22Rv1 (cell line): ENCODE measurements at regions not wholly inside any gene's neighbourhood (a gene's known extent, or its start where the extent isn't known, plus 50 kb on each side); places are given as distances from the start of the nearest gene placed in this dataset.

ENCODE experiments used
- ZFX ChIP-seq: fragments of 450-650 bp; IDR thresholded peaks from 2 replicates; pipeline ENCODE4 v1.6.1; 2017; ENCODE audit warnings: antibody characterized with exemption, borderline replicate concordance
- TF ChIP-seq, protein P1 (sequence below): fragments of 450-650 bp; IDR thresholded peaks from 2 replicates; pipeline ENCODE4 v1.5.1; 2017; ENCODE audit warnings: mild to moderate bottlenecking

DNA sequence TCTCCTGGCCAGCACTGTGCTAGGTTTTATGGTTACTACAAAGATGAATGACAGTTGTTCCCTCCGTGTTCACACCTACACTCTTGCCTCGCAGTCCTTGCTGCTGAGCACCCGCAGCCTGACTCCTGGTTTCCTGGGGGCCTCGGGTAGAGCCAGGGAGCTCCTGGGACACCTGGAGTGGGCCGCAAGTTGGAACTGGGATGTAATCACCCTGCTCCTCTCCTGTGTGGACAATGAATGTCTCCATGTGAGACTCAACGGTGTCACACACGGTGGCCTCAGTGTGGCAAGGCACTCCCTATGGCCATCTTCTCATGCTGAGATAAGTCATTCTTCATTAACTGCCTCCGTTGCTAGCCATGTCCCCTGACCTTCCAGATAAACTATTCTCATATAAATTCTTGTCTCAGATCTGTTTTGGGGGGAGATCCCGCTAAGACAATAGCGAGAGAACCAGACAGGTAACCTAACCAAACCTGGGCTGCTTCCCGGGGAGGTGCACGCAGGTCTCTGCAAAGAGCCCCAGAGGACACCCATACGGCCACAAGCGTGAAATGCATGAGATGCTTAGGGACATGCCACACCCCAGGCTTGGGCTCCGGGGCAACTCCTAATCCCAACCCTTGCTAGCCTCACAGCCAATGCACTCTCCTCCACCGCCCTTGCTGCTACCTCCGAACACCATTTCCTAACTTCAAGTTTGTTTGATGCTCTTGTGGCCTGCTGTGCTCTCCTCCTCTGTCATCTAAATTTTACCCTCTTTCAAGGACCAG, 87.2 kb upstream of the IRS2 start:
- TF ChIP-seq, protein P1, sequence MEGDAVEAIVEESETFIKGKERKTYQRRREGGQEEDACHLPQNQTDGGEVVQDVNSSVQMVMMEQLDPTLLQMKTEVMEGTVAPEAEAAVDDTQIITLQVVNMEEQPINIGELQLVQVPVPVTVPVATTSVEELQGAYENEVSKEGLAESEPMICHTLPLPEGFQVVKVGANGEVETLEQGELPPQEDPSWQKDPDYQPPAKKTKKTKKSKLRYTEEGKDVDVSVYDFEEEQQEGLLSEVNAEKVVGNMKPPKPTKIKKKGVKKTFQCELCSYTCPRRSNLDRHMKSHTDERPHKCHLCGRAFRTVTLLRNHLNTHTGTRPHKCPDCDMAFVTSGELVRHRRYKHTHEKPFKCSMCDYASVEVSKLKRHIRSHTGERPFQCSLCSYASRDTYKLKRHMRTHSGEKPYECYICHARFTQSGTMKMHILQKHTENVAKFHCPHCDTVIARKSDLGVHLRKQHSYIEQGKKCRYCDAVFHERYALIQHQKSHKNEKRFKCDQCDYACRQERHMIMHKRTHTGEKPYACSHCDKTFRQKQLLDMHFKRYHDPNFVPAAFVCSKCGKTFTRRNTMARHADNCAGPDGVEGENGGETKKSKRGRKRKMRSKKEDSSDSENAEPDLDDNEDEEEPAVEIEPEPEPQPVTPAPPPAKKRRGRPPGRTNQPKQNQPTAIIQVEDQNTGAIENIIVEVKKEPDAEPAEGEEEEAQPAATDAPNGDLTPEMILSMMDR: no peak
- TF ChIP-seq ZFX: no peak
